Breast epithelium (tissue), 3 donors: ENCODE measurements at regions not wholly inside any gene's neighbourhood (a gene's known extent, or its start where the extent isn't known, plus 50 kb on each side); places are given as distances from the start of the nearest gene placed in this dataset.

ENCODE experiments used
- POLR2A ChIP-seq: fragments of 450-650 bp; IDR thresholded peaks from one replicate; pipeline ENCODE4 v1.6.1; 2016; ENCODE audit warnings: antibody characterized with exemption, mild to moderate bottlenecking, moderate library complexity
- TF ChIP-seq, protein P1 (sequence below), 3 donors: fragments of 450-650 bp; IDR thresholded peaks; one replicate each; pipeline ENCODE4 v1.5.1; 2016 to 2017; ENCODE audit warnings: antibody characterized with exemption in 3 of 3, mild to moderate bottlenecking in 3 of 3, moderate library complexity in 3 of 3

DNA sequence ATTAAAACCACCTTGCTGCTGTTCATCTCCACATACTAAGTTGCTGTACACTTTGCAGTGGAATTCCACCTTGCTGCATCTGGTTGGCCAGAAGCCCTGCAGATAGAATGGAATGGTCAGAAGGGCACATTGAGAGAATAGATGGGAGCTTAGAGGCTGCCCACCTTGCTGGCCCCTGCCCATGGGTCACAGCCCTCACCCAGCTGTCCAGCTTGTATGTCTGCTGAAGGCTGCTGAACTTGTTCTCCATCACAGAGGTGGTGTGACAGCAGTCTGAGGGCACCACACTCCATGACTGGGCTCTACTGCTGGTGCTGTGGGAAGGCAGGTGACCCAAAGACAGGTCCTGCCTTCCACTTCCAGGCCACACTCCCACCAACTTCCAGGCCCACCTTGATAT is 1755.4 kb downstream of the TP53TG3F start:
- TF ChIP-seq, protein P1, sequence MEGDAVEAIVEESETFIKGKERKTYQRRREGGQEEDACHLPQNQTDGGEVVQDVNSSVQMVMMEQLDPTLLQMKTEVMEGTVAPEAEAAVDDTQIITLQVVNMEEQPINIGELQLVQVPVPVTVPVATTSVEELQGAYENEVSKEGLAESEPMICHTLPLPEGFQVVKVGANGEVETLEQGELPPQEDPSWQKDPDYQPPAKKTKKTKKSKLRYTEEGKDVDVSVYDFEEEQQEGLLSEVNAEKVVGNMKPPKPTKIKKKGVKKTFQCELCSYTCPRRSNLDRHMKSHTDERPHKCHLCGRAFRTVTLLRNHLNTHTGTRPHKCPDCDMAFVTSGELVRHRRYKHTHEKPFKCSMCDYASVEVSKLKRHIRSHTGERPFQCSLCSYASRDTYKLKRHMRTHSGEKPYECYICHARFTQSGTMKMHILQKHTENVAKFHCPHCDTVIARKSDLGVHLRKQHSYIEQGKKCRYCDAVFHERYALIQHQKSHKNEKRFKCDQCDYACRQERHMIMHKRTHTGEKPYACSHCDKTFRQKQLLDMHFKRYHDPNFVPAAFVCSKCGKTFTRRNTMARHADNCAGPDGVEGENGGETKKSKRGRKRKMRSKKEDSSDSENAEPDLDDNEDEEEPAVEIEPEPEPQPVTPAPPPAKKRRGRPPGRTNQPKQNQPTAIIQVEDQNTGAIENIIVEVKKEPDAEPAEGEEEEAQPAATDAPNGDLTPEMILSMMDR (IDR thresholded peaks at IDR 0.05): no peak
- no peak for TF ChIP-seq POLR2A
